Right lobe of liver (tissue), 4 donors: ENCODE measurements at regions not wholly inside any gene's neighbourhood (a gene's known extent, or its start where the extent isn't known, plus 50 kb on each side); places are given as distances from the start of the nearest gene placed in this dataset.

ENCODE experiments used
- POLR2A ChIP-seq: fragments of 450-650 bp; IDR thresholded peaks from one replicate; pipeline ENCODE4 v1.6.1; 2017; ENCODE audit warnings: antibody characterized with exemption, mild to moderate bottlenecking
- TF ChIP-seq, protein P1 (sequence below), 4 donors: fragments of 200-600 bp in 3 of 4; fragments of 450-650 bp in 1 of 4; IDR thresholded peaks; one replicate each; pipeline versions ENCODE4 v1.5.1 to v1.8.0; 2016 to 2022; ENCODE audit warnings: antibody characterized with exemption in 4 of 4, mild to moderate bottlenecking in 2 of 4
- donor health status: DM: no; HTN: no; CAD: no.
- donor health status: DM: no; HTN: no; CAD: no.
- donor health status: DM: no; HTN: yes; CAD: no.

DNA sequence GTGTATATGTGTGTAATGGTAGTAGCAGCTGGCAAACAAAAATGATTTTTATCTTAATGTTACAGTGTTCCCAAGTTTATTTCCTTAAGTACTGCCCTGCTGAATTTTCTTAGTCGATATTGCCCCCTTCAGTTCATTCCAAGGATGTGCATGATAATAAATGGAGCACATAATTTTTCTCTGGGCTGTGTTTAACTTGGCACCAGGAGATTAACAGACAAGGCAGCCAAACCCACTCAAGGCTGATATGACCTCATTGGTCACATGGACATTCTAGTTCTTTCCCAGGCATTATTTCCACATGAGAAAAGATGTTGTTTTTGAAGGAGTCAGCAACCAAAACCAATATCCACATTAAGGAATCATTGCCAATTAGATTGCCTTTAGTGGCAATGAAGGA is 61.8 kb downstream of the COX7C start:
- TF ChIP-seq POLR2A = no peak
- TF ChIP-seq, protein P1, sequence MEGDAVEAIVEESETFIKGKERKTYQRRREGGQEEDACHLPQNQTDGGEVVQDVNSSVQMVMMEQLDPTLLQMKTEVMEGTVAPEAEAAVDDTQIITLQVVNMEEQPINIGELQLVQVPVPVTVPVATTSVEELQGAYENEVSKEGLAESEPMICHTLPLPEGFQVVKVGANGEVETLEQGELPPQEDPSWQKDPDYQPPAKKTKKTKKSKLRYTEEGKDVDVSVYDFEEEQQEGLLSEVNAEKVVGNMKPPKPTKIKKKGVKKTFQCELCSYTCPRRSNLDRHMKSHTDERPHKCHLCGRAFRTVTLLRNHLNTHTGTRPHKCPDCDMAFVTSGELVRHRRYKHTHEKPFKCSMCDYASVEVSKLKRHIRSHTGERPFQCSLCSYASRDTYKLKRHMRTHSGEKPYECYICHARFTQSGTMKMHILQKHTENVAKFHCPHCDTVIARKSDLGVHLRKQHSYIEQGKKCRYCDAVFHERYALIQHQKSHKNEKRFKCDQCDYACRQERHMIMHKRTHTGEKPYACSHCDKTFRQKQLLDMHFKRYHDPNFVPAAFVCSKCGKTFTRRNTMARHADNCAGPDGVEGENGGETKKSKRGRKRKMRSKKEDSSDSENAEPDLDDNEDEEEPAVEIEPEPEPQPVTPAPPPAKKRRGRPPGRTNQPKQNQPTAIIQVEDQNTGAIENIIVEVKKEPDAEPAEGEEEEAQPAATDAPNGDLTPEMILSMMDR (IDR thresholded peaks at IDR 0.05) = peak; percentile 20 to 39 (median 34)
